LHCN-M2 (cell line): ENCODE measurements at regions not wholly inside any gene's neighbourhood (a gene's known extent, or its start where the extent isn't known, plus 50 kb on each side); places are given as distances from the start of the nearest gene placed in this dataset.

ENCODE experiments used
- DNase-seq: peaks from one replicate; pipeline ENCODE4 v3.0.0-alpha.2; 2012; ENCODE audit warnings: low read depth

DNA sequence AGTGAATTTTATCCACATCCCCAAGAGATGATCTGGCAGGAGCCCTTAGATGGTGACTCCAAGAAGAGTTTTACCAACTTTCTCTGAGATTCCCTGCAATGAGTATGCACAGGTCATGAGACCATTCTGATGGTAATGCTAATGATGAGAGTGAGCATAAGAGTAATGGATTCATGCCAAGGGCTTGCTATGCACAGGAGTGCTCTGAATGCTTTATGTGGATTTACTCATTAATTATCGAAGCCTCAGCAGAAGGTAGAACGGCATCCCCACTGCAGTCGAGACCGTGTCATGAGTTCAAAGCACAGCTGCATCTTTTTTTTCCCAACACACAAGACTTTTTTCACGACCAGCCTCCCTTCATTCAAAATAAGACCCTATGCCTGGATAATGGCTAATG is 355.0 kb downstream of the RAB28 start:
- DNase-seq, result no peak

DNA sequence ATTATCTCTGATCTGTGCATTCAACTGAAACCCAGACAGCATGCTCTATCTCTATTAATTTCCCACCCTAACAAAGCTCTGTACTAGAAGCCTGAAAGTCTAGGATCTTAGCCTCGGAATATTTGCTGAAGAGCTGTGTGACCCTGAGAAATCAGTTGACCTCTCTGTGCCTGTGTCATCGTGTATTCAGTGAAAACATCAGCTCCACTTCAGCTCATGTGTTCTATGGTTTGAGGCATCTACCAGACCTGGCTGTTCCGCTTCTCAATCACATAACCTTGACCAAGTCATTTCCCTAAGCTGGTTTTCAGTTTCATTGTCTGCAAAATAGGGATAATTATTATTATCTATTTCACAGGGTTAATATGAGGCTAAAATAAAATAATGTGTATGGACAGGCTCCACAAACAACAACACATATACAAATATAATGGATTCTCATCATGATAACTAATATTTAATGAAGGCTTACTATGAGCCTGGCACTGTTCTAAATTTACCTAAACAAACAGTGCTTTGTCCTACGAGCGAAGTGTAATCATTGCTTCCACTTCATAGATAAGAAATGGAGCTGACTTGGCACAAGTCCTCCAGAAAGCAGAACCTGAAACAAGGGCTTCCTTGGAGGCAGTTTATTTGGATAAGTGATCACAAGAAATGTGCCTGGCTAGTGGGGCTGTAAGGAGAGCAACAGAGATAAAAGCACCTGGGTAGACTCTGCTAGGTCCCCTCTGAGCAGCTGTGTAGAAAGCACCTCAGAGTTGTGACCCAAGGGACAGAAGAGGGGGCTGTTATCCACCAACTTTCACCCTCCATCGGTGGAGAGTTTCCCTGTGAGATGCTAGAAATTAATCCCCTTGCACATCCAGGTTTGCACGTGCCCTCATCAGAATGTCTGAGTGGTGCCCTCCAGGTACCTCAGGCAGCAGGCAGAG is 356.9 kb downstream of the RAB28 start:
- no peak for DNase-seq

DNA sequence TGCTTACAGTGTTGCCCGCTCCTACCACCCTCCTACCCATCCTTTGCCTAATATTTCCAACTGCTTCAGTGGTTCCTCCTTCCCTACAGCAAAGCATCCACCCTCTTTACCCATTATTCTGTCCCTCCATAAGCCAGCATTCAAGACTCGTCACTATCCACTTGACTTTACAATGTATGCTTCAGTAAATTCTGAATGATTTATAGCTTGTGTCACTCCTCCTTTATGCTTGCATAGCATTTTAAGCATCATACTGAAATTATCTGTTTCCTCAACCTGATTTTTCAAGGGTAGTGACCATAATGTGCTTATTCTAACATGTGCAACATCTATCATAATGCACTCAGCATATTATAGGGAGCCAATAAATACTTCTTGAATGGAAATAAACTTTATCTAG is 365.5 kb downstream of the RAB28 start:
- DNase-seq, result no peak

GRCh38 chr4:13117185-13117584 is 367.0 kb downstream of the RAB28 start:
- no peak for DNase-seq

- DNase-seq, result no peak
Observed at GRCh38 chr4:13112030-13112429, 372.1 kb downstream of the RAB28 start.

DNA sequence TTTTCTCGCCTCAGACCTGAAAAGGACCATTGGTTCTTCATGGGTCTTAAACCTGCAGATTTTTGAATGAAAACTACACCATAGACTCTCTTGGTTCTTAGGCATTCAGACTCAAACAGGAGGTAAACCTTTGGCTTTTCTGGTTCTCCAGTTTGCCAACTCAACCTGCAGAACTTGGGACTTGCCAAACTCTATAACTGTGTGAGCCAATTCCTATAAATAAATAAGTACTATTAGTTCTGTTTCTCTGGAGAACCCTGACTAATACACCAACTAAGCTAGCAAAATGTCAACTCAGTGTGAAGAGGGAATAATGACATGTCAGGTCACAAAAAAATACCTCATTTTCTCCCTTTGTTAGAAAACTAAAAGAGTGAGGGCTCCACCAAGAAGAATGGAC is 374.6 kb downstream of the RAB28 start:
- no peak for DNase-seq

- DNase-seq, result no peak
Observed at GRCh38 chr4:13108096-13108495, 376.0 kb downstream of the RAB28 start.

DNA sequence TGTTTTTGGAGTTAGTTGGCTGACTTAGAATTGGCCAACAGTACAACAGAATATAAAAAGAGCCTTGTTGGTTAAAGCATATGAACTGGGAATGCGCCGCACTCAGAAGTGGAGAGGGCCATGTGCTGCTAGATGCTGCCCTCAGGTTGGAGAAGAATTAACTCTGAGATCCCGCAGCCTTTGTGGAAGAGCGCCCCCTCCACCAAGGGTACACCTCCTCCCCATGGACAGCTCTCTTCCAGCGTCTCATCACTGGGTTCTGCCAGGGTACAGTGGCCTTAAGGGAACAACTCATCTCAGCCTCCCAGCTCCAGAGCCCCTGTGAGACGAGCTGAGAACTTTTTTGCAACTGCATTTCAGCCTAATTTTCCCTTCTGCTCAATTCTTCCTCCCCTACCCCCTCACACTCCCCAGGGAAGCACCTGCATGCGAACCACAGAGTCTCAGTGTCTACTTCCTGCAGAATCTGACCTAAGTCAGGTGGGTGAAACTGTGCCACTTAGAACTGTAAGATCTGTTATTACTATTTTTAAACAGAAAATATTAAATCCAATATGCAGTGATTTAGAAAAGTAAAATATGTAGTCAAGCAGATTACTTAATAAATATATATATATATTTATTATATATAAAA is 380.6 kb downstream of the RAB28 start:
- no peak for DNase-seq

DNA sequence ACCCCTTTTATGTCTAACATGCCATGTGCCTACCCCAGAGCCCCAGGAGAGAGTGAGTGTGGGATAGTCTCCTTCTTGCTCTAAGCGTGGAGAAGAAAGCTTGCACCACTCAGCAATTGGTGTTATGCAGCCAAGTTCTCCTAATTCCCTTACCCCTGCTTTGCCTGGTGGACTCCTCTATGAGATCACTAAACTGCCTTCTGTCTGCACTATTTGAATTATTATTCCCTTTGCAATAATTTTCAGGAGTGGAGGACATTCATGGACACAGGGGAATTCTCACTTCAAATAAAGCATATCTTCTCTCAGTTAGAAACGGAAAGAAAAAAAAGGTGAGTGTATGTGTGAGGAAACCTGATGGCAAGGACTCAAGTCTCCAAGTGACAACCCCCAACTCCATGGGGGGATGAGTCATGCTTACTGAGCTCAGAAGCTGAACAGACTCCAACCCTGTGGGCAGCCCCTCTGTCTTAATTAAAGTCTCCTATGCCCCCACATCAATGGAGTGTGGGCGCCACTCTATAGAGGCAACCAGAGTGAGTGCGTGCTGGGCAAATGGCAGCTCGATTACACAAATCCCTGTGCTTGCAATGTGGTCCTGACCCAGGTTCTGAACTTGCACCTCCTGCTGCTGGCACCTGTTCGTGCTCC is 381.9 kb downstream of the RAB28 start:
- DNase-seq, result no peak

GRCh38 chr4:13097971-13098370 is 386.2 kb downstream of the RAB28 start:
- DNase-seq, result no peak

GRCh38 chr4:13095722-13096121 is 388.4 kb downstream of the RAB28 start:
- no peak for DNase-seq

GRCh38 chr4:13093170-13093569 is 391.0 kb downstream of the RAB28 start:
- no peak for DNase-seq

DNA sequence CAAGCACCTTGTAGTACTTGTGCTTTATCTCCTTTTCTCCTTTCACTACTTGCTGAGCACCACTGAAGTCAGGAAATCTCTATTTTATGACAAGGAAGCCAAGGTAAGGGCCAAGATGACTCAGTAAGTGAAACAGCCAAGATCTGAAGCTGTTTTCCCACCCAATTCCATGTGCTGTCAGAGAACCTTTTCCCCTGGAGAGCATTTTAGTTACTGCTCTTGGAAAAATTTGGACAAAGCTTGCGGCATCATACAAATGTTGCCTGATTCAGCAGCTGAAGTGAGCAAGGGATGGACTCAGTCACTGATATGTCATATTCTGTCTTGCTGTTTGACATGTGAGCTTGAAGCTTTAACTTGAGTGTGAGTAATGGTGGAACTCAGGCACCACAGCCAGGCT is 391.4 kb downstream of the RAB28 start:
- no peak for DNase-seq

DNA sequence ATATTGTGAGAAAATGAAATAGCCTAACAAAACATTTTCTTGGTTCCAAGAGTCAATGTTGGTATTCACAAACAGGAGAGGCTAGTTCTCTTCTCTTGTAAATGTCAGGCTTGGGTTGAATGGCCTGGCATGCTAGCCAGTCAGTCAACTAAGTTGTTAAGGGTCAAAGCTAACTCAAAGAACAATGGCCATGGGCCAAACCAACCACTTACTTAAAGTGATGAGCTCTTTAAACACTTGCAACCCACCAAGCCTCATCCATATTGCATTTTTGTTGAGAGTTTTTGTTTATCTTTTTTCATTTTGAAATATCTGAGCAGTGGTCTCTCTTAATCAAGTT is 394.5 kb downstream of the RAB28 start:
- DNase-seq, result no peak

DNA sequence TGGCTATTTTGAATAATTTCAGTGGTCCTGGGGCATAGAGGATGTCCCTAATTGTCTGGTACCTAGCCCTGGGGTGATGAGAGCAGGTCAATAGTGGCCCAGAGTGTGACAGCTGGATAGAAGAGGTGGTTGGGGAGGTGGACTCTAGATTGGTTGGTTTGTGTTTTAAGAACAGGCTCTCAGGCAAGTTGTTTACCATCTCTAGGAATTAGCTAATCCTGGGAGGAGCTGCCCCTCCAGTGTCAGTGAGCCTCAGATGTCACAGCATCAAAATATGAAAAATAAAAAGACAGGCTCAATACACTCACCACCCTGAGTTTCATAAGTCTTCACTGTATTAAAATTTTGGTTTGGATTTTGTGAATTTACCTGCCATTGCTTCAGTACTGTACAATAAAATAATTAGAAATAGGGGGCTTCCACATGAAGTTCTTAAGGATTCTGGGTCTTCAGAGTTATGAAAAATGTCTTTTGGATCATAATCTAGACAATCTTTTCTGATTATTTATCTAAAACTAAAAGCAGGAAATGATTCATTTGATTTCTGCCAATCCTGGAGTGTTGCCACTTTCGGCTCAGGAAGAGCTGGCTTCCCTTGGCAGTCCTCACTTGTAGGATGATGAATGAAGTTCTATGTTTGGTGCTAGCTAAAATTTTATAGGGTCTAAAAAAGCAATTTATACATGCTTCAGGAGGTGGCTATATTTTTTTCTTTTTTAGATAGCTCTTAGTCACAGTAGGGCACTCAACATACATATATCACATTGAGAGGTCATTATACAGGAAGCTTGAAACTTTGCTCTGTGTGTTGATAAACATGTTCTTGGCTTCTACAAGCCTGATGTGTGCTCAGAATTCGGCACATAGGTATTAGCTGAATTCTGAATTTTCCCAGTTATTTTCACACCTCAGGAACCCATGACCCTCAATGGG is 395.1 kb downstream of the RAB28 start:
- DNase-seq, result no peak

DNA sequence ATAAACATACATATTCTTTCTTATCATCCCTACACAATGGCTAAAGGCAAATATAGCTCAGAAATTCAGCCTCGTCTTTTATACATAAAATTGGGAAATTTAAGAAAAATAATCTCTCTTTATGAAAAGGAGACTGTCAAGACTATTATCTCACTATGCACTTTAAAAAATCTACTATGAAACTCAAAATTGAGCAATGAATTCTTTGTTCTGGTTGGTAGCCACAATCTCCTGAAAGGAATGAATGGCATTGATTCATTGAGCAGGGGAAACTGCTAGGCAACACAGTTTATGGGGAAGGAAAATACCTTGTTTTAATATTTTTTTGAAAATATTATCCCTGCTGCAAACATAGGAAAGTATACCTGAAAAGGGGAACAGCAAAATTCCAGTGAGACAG is 397.1 kb downstream of the RAB28 start:
- DNase-seq, result no peak

GRCh38 chr4:13084210-13084609 is 399.9 kb downstream of the RAB28 start:
- DNase-seq, result no peak

DNA sequence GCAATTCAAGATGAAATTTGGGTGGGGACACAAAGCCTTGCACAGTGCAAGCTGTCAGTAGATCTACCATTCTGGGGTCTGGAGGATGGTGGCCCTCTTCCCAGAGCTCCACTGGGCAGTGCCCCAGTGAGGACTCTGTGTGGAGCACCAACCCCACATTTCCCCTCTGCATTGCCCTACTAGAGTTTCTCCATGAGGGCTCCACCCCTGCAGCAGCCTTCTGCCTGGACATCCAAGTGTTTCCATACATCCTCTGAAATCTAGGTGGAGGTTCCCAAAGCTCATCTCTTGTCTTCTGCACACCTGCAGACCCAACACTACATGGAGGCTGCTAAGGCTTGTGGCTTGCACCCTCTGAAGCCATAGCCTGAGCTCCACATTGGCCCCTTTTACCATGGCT is 402.3 kb downstream of the RAB28 start:
- DNase-seq, result no peak

DNA sequence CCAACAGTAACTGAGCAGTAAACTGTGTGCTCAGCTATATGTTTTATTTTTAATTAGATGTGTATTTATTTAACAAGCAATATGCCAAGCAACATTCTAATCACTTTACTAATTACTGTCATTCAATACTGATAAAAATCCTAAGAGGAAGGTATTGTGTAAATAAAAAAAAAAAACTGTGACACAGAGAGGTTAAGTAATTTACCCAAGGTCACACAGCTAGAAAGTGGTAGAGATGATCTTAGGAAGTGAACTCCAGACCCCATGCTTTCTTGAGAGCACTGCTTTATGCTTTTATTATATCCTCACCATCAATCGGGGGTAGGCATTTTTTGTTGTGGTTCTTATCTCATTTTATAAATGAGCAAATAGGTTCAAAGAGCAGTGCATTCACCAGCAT is 417.1 kb downstream of the RAB28 start:
- DNase-seq, result no peak

DNA sequence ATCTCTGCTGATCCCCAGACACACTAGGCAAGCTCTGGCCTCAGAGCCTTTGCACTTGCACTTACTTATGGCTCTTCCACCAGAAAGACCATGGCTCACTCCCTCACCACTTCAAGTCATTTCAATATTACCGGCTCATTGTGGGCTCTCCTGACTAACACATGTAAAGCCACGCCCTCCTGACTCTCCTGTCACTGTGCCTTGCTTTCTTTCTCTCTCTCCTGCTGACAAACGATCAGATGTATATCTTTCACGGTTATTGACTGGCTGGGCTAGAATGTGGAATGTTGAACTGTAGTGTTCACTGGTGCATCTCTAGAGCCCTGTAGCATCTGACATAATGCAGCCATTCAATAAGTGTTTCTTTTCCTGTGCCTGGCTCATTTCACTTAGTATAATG is 425.1 kb downstream of the RAB28 start:
- DNase-seq, result no peak

DNA sequence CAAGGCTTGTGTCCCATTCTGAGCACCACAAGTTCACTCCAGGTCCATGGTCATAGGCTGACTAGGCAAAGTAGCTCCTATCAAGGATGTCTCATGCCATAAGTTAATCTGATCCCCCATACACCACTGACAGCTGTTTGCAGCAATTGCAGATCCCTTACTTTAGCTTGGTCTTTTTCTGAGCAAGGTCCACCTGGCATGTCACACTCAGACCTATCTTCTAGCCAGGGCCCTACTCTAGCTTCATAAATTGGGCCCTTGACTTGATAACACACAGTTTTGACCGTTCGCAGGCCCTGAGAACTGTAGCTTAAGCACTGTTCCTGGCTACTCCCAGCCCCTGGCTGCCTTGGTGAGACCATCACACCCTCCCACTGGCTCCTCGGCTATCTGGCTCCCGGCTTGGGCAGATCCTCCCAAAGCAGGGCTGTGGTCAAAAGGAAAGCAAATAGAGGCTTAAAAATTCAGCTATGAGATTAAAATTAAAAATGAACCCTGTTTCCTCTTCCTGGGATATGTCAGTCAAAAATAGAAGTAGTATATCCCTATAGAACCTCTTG is 427.4 kb downstream of the RAB28 start:
- no peak for DNase-seq
